Activated CD8-positive, alpha-beta memory T cell treated with anti-CD3 and anti-CD28 coated beads for 36 hours (primary cell): ENCODE measurements at regions not wholly inside any gene's neighbourhood (a gene's known extent, or its start where the extent isn't known, plus 50 kb on each side); places are given as distances from the start of the nearest gene placed in this dataset.

ENCODE experiments used
- CTCF ChIA-PET: fragments of 350-600 bp; sonication (Branson Sonifier 250); formaldehyde crosslinking; loops from one replicate; lab custom pipeline; 2021; ENCODE audit warnings: antibody characterized with exemption; lab: Charles Lee
- POLR2A ChIA-PET: fragments of 350-600 bp; sonication (Branson Sonifier 250); formaldehyde crosslinking; loops from one replicate; lab custom pipeline; 2021; ENCODE audit warnings: antibody characterized with exemption; lab: Charles Lee

DNA sequence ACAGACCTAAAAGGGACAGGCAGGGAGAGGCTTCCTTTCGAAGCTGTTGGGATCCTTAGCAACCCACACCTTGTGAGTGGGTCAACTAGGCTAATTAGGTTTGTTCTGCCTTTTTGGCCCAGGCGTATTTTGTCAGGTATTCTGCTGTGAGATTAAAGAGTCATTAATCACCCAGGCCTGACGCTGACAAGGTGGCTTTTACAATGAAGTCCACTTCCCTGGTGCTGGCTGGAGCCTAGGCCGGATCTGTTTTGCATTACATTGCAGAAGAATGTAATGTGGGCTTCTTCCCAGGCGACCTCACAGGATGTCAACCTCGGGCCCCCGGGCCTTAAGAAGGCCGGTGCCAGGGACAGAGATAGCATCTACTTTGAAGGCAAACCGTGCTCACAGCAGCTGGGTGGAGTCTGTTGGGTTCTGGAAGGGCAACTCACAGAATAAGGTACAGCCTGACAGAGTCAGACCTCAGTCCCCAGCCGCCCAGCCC lies 76.9 kb downstream of the HES1 start:
- POLR2A ChIA-PET: no interaction called here

GRCh38 chr3:194215392-194215791 lies 79.4 kb downstream of the HES1 start:
- CTCF ChIA-PET: no interaction called here
- POLR2A ChIA-PET: no interaction called here

More for the DNA sequence above, 76.9 kb downstream of the HES1 start:
- CTCF ChIA-PET: no interaction called here

DNA sequence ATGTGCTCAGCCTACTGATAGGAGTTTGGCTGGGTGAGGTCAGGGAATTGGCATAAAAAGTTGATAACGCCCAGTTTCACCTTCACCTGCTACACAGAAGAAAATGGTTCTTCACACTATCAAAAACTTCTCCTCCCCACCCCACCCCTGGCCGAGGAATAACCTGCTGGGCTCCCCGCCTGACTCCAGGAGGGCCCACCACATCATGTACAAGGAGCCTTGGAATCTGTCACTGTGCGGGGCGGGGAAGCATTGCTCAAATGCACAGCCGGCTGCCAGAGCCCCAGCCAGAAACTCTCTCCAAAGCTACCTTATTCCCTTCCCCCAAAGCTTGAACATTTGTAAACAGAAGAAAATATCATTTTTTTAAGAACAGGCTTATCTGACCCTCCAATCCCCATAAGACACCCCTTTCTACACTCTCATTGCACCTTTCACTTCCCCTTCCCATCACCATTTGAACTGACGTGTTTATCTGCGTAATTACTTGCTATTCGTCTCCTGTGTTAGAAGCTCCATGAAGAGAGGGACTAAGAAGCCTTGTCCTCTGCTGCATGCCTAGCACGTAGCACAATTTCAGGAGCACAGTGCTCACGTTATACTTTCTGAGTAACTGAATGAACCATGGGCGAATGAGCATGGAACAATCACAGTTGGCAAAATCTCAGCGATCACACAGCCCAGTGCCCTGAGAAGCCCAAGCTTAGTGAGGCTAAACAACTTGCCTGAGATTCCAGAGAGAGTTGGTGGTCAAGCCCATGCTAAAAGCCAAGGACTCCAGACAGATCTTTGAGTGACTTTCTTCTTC lies 82.9 kb downstream of the HES1 start:
- POLR2A ChIA-PET: no interaction called here
- CTCF ChIA-PET: no interaction called here

GRCh38 chr3:194219826-194220410 lies 84.0 kb downstream of the HES1 start:
- ChIA-PET POLR2A (no interaction called here), CTCF (no interaction called here)

- ChIA-PET POLR2A (no interaction called here), CTCF (no interaction called here)
These were observed 85.0 kb downstream of the HES1 start for GRCh38 chr3:194220901-194221326.

DNA sequence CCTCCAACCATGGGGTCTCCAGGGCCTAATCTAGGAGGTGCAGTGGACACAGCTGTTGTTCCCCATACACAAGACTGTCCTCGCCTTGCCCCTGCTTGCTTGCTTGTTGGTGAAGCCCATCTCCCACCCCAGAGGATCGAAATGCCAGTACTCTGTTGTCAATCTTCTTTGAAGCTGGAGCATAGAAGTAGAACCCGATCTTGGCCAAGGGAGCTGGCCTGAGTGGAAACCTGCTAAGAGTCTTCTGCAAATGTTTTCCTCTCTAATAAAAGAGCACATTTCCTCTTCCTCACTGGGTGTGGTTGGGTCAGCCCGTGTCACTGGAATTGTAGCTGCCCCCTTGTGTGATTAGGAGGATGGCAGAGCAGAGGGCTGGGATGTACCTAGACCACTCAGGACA lies 85.4 kb downstream of the HES1 start:
- CTCF ChIA-PET: no interaction called here
- POLR2A ChIA-PET: no interaction called here

- ChIA-PET CTCF (no interaction called here), POLR2A (no interaction called here)
These were observed 88.0 kb downstream of the HES1 start for GRCh38 chr3:194223951-194224350.

DNA sequence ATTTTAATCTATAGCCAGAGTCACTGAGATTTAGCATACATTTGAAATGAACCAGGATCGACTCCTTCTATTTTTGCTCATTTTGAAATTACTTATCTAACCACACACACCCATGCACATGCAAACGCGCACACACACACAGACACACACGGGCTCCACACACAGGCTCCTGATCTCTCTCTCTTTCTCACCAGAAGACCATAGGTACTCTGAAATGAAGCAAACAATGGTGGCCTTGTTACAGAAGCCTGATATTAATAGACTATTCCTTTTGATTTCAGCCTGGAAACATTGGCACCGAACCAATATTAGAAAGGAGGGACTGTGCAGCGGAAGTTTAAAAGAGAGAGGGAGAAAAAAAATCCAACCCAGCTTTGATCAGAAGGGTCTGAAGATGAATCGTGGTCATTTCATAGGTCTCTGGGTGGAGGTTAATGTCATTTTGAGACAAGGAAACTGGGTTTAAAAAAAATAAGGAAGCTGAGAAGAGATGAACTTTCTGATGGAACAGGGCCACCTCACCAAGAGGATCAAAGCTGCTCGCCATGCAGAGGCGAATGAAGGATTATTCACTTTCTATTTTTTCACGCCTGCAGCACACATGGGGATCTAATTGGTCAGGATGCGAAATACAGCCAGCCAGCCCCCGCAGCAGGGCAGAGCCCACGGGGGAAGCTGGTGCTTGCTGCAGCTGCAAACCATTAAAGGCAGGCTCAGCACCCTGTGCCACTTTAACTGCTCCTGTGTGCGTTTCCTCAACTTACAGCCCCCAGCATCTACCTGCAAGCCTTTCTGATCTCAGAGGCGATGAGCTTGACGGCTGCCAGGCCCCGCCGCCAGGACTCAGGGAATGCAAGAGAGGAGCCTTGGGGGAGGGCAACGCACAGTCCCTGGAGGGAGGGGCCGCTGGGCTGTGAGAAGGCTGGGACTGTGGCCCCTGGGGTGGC lies 88.8 kb downstream of the HES1 start:
- ChIA-PET CTCF (no interaction called here), POLR2A (no interaction called here)

GRCh38 chr3:194225418-194225812 lies 89.5 kb downstream of the HES1 start:
- ChIA-PET POLR2A (no interaction called here), CTCF (no interaction called here)

GRCh38 chr3:194225988-194226663 lies 90.2 kb downstream of the HES1 start:
- CTCF ChIA-PET: no interaction called here
- POLR2A ChIA-PET: no interaction called here

DNA sequence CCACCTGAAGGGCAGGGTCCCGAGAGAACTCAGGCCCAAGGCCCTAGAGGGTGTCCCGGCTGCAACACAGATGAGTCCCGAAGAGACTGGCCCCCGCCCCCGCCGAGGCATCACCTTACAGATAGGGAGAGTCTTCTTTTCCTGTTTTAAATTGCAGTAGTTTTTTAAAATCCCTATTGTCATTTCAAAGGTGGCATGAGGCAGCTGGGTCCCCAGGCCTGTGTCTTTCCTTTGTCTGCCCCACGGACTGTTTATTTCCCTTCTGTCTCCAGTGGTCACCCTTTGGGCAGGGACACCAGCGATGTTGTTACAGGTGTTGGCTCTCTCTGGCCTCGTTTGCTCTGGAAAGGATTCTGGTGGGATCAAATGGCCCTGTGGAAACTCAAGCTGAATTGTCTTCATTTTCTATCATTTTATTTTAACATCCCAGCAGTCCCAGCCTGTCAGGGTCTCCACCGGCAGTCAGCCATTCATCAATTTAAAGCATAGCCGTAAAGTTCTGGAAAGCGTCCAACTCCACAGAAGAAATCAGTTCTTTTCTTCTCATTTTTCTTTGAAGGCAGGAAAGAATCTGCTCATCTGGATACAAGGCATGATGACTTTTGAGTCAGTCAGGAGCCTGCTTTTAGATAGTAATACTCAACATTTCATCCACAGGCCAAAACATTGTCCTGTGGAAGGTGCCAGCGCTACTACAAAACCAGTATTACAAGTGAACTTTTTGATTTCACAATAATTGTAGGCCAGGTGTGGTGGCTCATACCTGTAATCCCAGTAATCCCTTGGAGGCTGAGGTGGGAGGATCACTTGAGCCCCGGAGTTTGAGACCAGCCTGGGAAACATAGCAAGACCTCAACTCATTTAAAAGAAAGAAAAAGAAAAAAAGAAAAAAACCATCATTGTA lies 96.2 kb downstream of the HES1 start:
- CTCF ChIA-PET: no interaction called here

DNA sequence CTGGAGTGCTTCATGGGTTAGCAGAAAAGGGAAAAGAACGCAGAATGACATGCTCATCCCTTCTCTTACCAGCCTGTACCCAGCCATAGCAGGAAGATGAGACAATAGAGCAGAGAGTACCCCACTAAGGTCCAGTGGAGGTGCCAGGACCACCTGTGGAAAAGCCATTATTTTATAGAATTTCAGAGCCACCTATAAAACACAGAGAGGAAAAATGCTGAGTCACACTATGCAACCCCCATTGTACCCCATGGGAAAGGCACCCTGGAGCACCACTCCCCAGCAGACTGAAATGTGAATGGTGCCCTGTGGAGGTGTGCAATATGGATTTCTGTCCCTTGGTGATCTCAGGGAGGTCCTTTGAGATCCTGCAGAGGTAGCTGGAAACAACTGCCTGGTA lies 97.2 kb downstream of the HES1 start:
- CTCF ChIA-PET: no interaction called here
- POLR2A ChIA-PET: no interaction called here

More for the DNA sequence above, 96.2 kb downstream of the HES1 start:
- POLR2A ChIA-PET: no interaction called here

- CTCF ChIA-PET: no interaction called here
- POLR2A ChIA-PET: interaction anchor here (0.7 kb wide), 1 partner anchor 1492 kb away, joined by 4 read pairs; no protein-coding TSS in a partner anchor
These were observed 99.2 kb downstream of the HES1 start for GRCh38 chr3:194235160-194235559.

GRCh38 chr3:194237110-194237509 lies 101.2 kb downstream of the HES1 start:
- POLR2A ChIA-PET: no interaction called here
- CTCF ChIA-PET: no interaction called here

GRCh38 chr3:194240766-194241165 lies 104.8 kb downstream of the HES1 start:
- CTCF ChIA-PET: no interaction called here
- POLR2A ChIA-PET: no interaction called here

DNA sequence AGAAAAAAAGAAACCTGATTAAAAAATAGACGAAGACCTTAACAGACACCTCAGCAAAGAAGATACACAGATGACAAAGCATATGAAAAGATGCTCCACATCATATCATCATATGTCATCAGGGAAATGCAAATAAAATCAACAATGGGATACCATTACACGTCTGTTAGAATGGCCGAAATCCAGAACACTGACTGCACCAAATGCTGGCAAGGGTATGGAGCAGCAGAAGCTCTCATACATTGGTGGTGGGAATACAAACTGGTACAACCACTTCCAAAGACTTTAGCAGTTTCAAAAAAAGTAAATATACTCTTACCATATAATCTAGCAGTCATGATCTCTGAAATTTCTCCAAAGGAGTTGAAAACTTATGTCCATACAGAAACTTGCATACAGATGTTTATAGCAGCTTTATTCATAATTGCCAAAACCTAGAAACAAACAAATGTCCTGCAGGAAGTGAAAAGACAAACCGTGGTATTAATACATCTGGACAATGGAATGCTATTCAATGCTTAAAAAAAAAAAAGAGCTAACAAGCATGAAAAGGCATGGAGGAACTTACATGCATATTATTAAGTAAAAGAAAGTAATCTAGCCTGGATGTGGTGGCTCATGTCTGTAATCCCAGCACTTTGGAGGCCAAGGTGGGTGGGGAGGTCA lies 107.4 kb downstream of the HES1 start:
- CTCF ChIA-PET: no interaction called here
- POLR2A ChIA-PET: no interaction called here

GRCh38 chr3:194244167-194244566 lies 107.0 kb downstream of the CPN2 start:
- ChIA-PET POLR2A (no interaction called here), CTCF (no interaction called here)

- ChIA-PET CTCF (no interaction called here), POLR2A (no interaction called here)
These were observed 105.7 kb downstream of the CPN2 start for GRCh38 chr3:194245474-194245873.
